Panc1 (cell line): ENCODE measurements at regions not wholly inside any gene's neighbourhood (a gene's known extent, or its start where the extent isn't known, plus 50 kb on each side); places are given as distances from the start of the nearest gene placed in this dataset.

Experiments
- ATAC-seq: fragments of 200-7000 bp; cut with Tn5 transposase; 2 replicates; pipeline ENCODE4 v1.9.1; 2020; ENCODE audit warnings: mild to moderate bottlenecking, moderate library complexity
- BruUV-seq: library from RNA; stranded (reverse); fragments of 400-500 nt; replicated peaks from 2 replicates; lab custom pipeline; 2021; lab: Mats Ljungman, UMichigan
- CTCF ChIA-PET: fragments of 300-600 bp; sonication (Branson Sonifier 250); formaldehyde crosslinking; loops from one replicate; lab custom pipeline; 2022; ENCODE audit warnings: antibody characterized with exemption; lab: Charles Lee
- POLR2A ChIA-PET: fragments of 300-600 bp; sonication (Branson Sonifier 250); formaldehyde crosslinking; loops from one replicate; lab custom pipeline; 2022; ENCODE audit warnings: antibody characterized with exemption; lab: Charles Lee
- DNase-seq: peaks from one replicate; pipeline ENCODE4 v3.0.0-alpha.2; 2010; ENCODE audit warnings: low read depth, low spot score
- H3K27ac ChIP-seq: 2 replicates; pipeline ENCODE4 v1.5.1; 2011; ENCODE audit warnings: mild to moderate bottlenecking, low read length, inconsistent platforms
- H3K27me3 ChIP-seq: fragments of 200-500 bp; sonication (Bioruptor generic); 2 replicates; pipeline ENCODE4 v1.6.0; 2014; ENCODE audit warnings: low read length, inconsistent platforms; ENCODE audit not compliant: control insufficient read depth, insufficient read depth
- H3K36me3 ChIP-seq: fragments of 200-500 bp; sonication (Bioruptor generic); 2 replicates; pipeline ENCODE4 v1.5.1; 2014; ENCODE audit warnings: inconsistent platforms, mild to moderate bottlenecking, low read length, moderate library complexity; ENCODE audit not compliant: control insufficient read depth, insufficient read depth
- H3K4me1 ChIP-seq: 2 replicates; pipeline ENCODE4 v1.5.1; 2011; ENCODE audit warnings: inconsistent platforms, mild to moderate bottlenecking, low read length, moderate library complexity; ENCODE audit not compliant: control insufficient read depth, insufficient read depth
- H3K4me3 ChIP-seq, 2 experiments: 2 replicates each; pipeline ENCODE4 v1.5.1; 2011 to 2012; ENCODE audit warnings: low read depth in 2 of 2, low read length in 2 of 2, mild to moderate bottlenecking in 2 of 2, inconsistent platforms in 1 of 2, moderate library complexity in 1 of 2
- H3K9me3 ChIP-seq: fragments of 200-500 bp; sonication (Bioruptor generic); 2 replicates; pipeline ENCODE4 v1.5.1; 2014; ENCODE audit warnings: low read depth, mild to moderate bottlenecking, inconsistent platforms, low read length, moderate library complexity; ENCODE audit not compliant: control insufficient read depth, insufficient read depth
- POLR2AphosphoS5 ChIP-seq: IDR thresholded peaks from 2 replicates; pipeline ENCODE4 v1.6.1; 2012; ENCODE audit warnings: mild to moderate bottlenecking, low read depth, low read length, moderate library complexity
- SIN3A ChIP-seq: IDR thresholded peaks from 2 replicates; pipeline ENCODE4 v1.6.1; 2012; ENCODE audit warnings: low read depth, mild to moderate bottlenecking, low read length, moderate library complexity, borderline replicate concordance; ENCODE audit not compliant: insufficient read depth
- TCF7L2 ChIP-seq: IDR thresholded peaks from 2 replicates; pipeline ENCODE4 v1.6.1; 2011; ENCODE audit warnings: mild to moderate bottlenecking, low read depth, low read length, inconsistent platforms
- in situ Hi-C: cut with HindIII; loops from 2 replicates; pipeline ENCODE4 v1.10.0; 2016; ENCODE audit warnings: low sequenced_read_pairs, low pct_unique_long_range_greater_than_20kb
- intact Hi-C: fragments of 100-400 bp; cut with micrococcal nuclease; formaldehyde crosslinking; loops from one replicate; pipeline ENCODE4 v1.10.0; 2022; ENCODE audit not compliant: unreplicated experiment
- TF ChIP-seq, protein P1 (sequence below): fragments of 450-650 bp; IDR thresholded peaks from 2 replicates; pipeline ENCODE4 v1.5.1; 2017; ENCODE audit warnings: mild to moderate bottlenecking
- TF ChIP-seq, protein P2 (sequence below), 2 experiments: IDR thresholded peaks; 2 replicates each; pipeline ENCODE4 v1.6.1; 2011 to 2012; ENCODE audit warnings: low read depth in 2 of 2, control low read depth in 1 of 2, low read length in 1 of 2, mild to moderate bottlenecking in 1 of 2, moderate library complexity in 1 of 2; ENCODE audit not compliant: insufficient read depth in 1 of 2

DNA sequence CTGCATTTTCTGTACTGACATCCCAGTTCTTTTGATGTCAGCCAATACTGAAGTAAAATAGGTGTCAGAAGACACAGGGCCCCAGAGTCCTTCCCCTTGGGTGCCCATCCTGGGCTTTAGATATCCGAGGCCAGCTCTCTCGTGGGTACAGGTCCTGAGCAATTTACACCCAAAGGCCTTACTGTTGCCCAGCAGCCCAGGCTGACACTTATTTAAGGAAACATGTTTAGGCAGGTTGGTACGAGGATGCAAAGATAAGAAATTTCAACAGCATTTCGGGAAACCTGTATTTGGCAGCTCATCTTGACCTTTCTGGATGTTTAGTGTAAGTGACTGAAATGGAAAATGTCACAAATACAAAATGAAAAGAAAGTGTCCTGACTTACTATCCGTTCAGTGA is 130.0 kb upstream of the IL12A start:
- Histone ChIP-seq H3K36me3 (no peaks in the 10 kb centered on the region), H3K27me3 (no peaks in the 10 kb centered on the region), H3K27ac (no peak overlapping the region), H3K4me1 (peaks cover 23% of the 10 kb centered on the region), H3K9me3 (no peaks in the 10 kb centered on the region), H3K4me3 (no peak overlapping the region)
- intact Hi-C loops: no loop called here
- CTCF ChIA-PET: interaction anchor here (0.6 kb wide), 1 partner anchor 148 kb away, joined by 3 read pairs; no protein-coding TSS in a partner anchor
- no TSS peak for BruUV-seq
- TF ChIP-seq, protein P1, sequence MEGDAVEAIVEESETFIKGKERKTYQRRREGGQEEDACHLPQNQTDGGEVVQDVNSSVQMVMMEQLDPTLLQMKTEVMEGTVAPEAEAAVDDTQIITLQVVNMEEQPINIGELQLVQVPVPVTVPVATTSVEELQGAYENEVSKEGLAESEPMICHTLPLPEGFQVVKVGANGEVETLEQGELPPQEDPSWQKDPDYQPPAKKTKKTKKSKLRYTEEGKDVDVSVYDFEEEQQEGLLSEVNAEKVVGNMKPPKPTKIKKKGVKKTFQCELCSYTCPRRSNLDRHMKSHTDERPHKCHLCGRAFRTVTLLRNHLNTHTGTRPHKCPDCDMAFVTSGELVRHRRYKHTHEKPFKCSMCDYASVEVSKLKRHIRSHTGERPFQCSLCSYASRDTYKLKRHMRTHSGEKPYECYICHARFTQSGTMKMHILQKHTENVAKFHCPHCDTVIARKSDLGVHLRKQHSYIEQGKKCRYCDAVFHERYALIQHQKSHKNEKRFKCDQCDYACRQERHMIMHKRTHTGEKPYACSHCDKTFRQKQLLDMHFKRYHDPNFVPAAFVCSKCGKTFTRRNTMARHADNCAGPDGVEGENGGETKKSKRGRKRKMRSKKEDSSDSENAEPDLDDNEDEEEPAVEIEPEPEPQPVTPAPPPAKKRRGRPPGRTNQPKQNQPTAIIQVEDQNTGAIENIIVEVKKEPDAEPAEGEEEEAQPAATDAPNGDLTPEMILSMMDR: no peak
- TF ChIP-seq TCF7L2 (no peak), POLR2AphosphoS5 (no peak), SIN3A (no peak)
- TF ChIP-seq, protein P2, sequence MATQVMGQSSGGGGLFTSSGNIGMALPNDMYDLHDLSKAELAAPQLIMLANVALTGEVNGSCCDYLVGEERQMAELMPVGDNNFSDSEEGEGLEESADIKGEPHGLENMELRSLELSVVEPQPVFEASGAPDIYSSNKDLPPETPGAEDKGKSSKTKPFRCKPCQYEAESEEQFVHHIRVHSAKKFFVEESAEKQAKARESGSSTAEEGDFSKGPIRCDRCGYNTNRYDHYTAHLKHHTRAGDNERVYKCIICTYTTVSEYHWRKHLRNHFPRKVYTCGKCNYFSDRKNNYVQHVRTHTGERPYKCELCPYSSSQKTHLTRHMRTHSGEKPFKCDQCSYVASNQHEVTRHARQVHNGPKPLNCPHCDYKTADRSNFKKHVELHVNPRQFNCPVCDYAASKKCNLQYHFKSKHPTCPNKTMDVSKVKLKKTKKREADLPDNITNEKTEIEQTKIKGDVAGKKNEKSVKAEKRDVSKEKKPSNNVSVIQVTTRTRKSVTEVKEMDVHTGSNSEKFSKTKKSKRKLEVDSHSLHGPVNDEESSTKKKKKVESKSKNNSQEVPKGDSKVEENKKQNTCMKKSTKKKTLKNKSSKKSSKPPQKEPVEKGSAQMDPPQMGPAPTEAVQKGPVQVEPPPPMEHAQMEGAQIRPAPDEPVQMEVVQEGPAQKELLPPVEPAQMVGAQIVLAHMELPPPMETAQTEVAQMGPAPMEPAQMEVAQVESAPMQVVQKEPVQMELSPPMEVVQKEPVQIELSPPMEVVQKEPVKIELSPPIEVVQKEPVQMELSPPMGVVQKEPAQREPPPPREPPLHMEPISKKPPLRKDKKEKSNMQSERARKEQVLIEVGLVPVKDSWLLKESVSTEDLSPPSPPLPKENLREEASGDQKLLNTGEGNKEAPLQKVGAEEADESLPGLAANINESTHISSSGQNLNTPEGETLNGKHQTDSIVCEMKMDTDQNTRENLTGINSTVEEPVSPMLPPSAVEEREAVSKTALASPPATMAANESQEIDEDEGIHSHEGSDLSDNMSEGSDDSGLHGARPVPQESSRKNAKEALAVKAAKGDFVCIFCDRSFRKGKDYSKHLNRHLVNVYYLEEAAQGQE (IDR thresholded peaks at IDR 0.05; ENCODE audit: insufficient read depth in 1 of 2, low read depth in 2 of 2, low read length in 1 of 2): no peak
- DNase-seq (no peak), ATAC-seq (no peak)
- POLR2A ChIA-PET: no interaction called here
- in situ Hi-C loops: no loop called here

DNA sequence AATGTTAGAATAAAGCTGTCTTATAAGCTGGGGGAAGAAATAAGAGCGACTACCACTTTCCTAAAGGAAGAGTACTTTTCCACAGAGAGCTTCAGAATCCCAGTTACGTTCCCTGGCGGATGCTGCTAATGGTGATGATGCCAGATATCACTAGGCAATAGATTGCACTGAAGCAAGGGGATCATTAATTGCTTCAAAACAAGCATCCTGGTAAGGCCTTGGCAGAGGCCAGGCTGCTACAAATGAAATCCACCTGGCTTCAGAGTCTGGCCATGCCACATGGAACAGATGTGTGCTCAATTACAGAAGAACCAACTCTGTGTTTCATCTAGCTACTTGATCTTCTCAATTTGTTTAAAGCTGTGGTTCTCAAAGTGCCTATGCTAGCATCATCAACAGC is 129.2 kb upstream of the IL12A start:
- ChIA-PET CTCF (interaction anchor here (0.6 kb wide), 1 partner anchor 147 kb away, joined by 3 read pairs; no protein-coding TSS in a partner anchor), POLR2A (interaction anchor here (0.6 kb wide), 1 partner anchor 1108 kb away, joined by 3 read pairs; no protein-coding TSS in a partner anchor)
- Histone ChIP-seq H3K27ac (no peak overlapping the region), H3K27me3 (no peaks in the 10 kb centered on the region), H3K4me3 (no peak overlapping the region), H3K4me1 (peaks cover 16% of the 10 kb centered on the region), H3K36me3 (no peaks in the 10 kb centered on the region), H3K9me3 (no peaks in the 10 kb centered on the region)
- no TSS peak for BruUV-seq
- intact Hi-C loops (no loop called here), in situ Hi-C loops (no loop called here)
- DNase-seq: no peak
- TF ChIP-seq TCF7L2 (no peak), POLR2AphosphoS5 (no peak), SIN3A (no peak)
- TF ChIP-seq, protein P2 (IDR thresholded peaks at IDR 0.05; ENCODE audit: insufficient read depth in 1 of 2, low read depth in 2 of 2, low read length in 1 of 2): no peak
- TF ChIP-seq, protein P1: no peak
- ATAC-seq: no peak
